ENCODE measurements at regions not wholly inside any gene's neighbourhood (a gene's known extent, or its start where the extent isn't known, plus 50 kb on each side); places are given as distances from the start of the nearest gene placed in this dataset.

DNA sequence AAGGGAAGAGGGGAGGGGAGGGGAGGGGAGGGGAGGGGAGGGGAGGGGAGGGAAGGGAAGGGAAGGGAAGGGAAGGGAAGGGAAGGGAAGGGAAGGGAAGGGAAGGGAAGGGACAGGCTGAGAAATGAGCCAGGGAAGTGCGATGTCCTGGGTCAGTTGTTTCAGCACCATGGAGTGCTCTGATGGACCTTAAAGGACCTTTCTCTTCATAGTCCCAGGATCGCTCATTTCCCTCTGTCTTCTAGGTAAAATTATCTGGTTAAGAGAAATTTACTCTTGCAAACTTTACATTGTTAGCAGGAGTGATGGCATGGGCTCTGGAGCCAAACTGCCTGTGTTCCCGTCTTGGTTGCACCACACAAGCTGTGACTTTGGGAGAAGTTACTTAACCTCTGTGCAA lies 357.8 kb downstream of the MATN1 start:
- TF ChIP-seq POLR2A (IDR thresholded peaks at IDR 0.05; ENCODE audit: low read length), result no peak
- no peak for TF ChIP-seq GATA1 (IDR thresholded peaks at IDR 0.05; ENCODE audit: low read depth, low read length)

All from erythroblast (primary cell).